WTC11 (cell line): ENCODE measurements at regions not wholly inside any gene's neighbourhood (a gene's known extent, or its start where the extent isn't known, plus 50 kb on each side); places are given as distances from the start of the nearest gene placed in this dataset.

ENCODE experiments used
- FOXP4 ChIP-seq: sonication (generic); formaldehyde crosslinking; IDR thresholded peaks from 2 replicates; pipeline ENCODE4 v1.8.0; 2022; ENCODE audit warnings: mild to moderate bottlenecking, missing genetic modification reagents
- NR1H2 ChIP-seq: sonication (generic); formaldehyde crosslinking; IDR thresholded peaks from 2 replicates; pipeline ENCODE4 v1.9.0; 2021; ENCODE audit warnings: mild to moderate bottlenecking, moderate library complexity, missing genetic modification reagents
- SP1 ChIP-seq: sonication (generic); formaldehyde crosslinking; conservative IDR thresholded peaks from 2 replicates; pipeline ENCODE4 v1.8.1; 2022; ENCODE audit warnings: missing genetic modification reagents

GRCh38 chrX:141301017-141301416, 58.7 kb upstream of the SPANXC start (continued):
- TF ChIP-seq FOXP4 (CRISPR knock-in tag), result no peak
- TF ChIP-seq NR1H2 (CRISPR knock-in tag), result no peak
- TF ChIP-seq SP1 (CRISPR knock-in tag), result no peak
